Thymus (tissue), 11 donors: ENCODE measurements at regions not wholly inside any gene's neighbourhood (a gene's known extent, or its start where the extent isn't known, plus 50 kb on each side); places are given as distances from the start of the nearest gene placed in this dataset.

Experiments
- DNase-seq, 9 donors: peaks; one replicate each; pipeline ENCODE4 v3.0.0-alpha.2; 2013; ENCODE audit warnings: low spot score in 9 of 9, low read depth in 6 of 9, missing footprints in 1 of 9
- H3K27ac ChIP-seq, 2 donors: one replicate each; pipeline ENCODE4 v1.5.1; 2013; ENCODE audit warnings: control low read depth in 1 of 2, low read depth in 1 of 2, low read length in 1 of 2, mild to moderate bottlenecking in 1 of 2, moderate library complexity in 1 of 2
- H3K27me3 ChIP-seq, 2 donors: one replicate each; pipeline ENCODE4 v1.5.1; 2013; ENCODE audit warnings: low read length in 1 of 2; ENCODE audit not compliant: control insufficient read depth in 2 of 2, insufficient read depth in 1 of 2
- H3K36me3 ChIP-seq, 2 donors: one replicate each; pipeline ENCODE4 v1.5.1; 2013; ENCODE audit warnings: low read length in 1 of 2, mild to moderate bottlenecking in 1 of 2, moderate library complexity in 1 of 2; ENCODE audit not compliant: control insufficient read depth in 2 of 2, insufficient read depth in 2 of 2
- H3K4me1 ChIP-seq, 2 donors: one replicate each; pipeline ENCODE4 v1.5.1; 2013; ENCODE audit warnings: low read length in 2 of 2; ENCODE audit not compliant: control insufficient read depth in 2 of 2, insufficient read depth in 2 of 2
- H3K4me3 ChIP-seq, 2 donors: one replicate each; pipeline ENCODE4 v1.5.1; 2013; ENCODE audit warnings: low read length in 2 of 2, control low read depth in 1 of 2, mild to moderate bottlenecking in 1 of 2
- H3K9me3 ChIP-seq, 2 donors: one replicate each; pipeline ENCODE4 v1.5.1; 2013; ENCODE audit warnings: low read length in 1 of 2, mild to moderate bottlenecking in 1 of 2; ENCODE audit not compliant: control insufficient read depth in 2 of 2, insufficient read depth in 1 of 2
- WGBS: extraction: QIAGEN DNeasy Blood & Tissue Kit; methylation state at CpG from one replicate; pipeline ENCODE4 v1.1.7; 2013; 5-methylcytosine and 5-hydroxymethylcytosine counted together
- donor health status: healthy.

GRCh38 chr22:22156348-22156715 is 88.3 kb upstream of the VPREB1 start:
- Histone ChIP-seq H3K27me3 (peaks cover 0 to 4% of the 10 kb centered on the region in 2 donors), H3K27ac (no peak overlapping the region), H3K36me3 (no peaks in the 10 kb centered on the region), H3K9me3 (no peaks in the 10 kb centered on the region), H3K4me1 (peaks cover 3 to 5% of the 10 kb centered on the region in 2 donors), H3K4me3 (no peak overlapping the region)
- DNase-seq = no peak
- WGBS = 39% methylated on average over 2 of the region's 2 CpGs

- Histone ChIP-seq H3K27me3 (peaks cover 0 to 6% of the 10 kb centered on the region in 2 donors), H3K4me1 (peaks cover 3 to 5% of the 10 kb centered on the region in 2 donors), H3K4me3 (no peak overlapping the region), H3K9me3 (no peaks in the 10 kb centered on the region), H3K27ac (no peak overlapping the region), H3K36me3 (no peaks in the 10 kb centered on the region)
- WGBS = 96% methylated on average over 2 of the region's 2 CpGs
- no peak for DNase-seq
Observed at GRCh38 chr22:22155607-22156006, 89.0 kb upstream of the VPREB1 start.

- no peak for DNase-seq
- 85% methylated on average over 2 of the region's 2 CpGs for WGBS
- Histone ChIP-seq H3K9me3 (no peaks in the 10 kb centered on the region), H3K4me3 (no peak overlapping the region), H3K27ac (no peak overlapping the region), H3K27me3 (peaks cover 0 to 8% of the 10 kb centered on the region in 2 donors), H3K4me1 (peaks cover 3 to 5% of the 10 kb centered on the region in 2 donors), H3K36me3 (no peaks in the 10 kb centered on the region)
Observed at GRCh38 chr22:22155146-22155545, 89.4 kb upstream of the VPREB1 start.

GRCh38 chr22:22154040-22154439 is 90.5 kb upstream of the VPREB1 start:
- Histone ChIP-seq H3K36me3 (no peaks in the 10 kb centered on the region), H3K4me3 (no peak overlapping the region), H3K27me3 (peaks cover 0 to 12% of the 10 kb centered on the region in 2 donors), H3K4me1 (peaks cover 3 to 5% of the 10 kb centered on the region in 2 donors), H3K27ac (no peak overlapping the region), H3K9me3 (no peaks in the 10 kb centered on the region)
- DNase-seq = no peak
- WGBS = 97% methylated on average over 1 of the region's 1 CpG

- peaks cover 2 to 27% of the 10 kb centered on the region in 2 donors for H3K27me3 ChIP-seq
- WGBS = 94% methylated on average over 2 of the region's 2 CpGs
Observed at GRCh38 chr22:22151308-22151707, 93.3 kb upstream of the VPREB1 start.

GRCh38 chr22:22150457-22150856 is 94.1 kb upstream of the VPREB1 start:
- Histone ChIP-seq H3K9me3 (no peaks in the 10 kb centered on the region), H3K4me3 (no peak overlapping the region), H3K27me3 (peaks cover 2 to 30% of the 10 kb centered on the region in 2 donors), H3K27ac (no peak overlapping the region), H3K4me1 (no peaks in the 10 kb centered on the region), H3K36me3 (no peaks in the 10 kb centered on the region)
- DNase-seq = no peak
- WGBS = 80% methylated on average over 1 of the region's 1 CpG

More at GRCh38 chr22:22151308-22151707, 93.3 kb upstream of the VPREB1 start:
- DNase-seq = no peak
- no peak overlapping the region for H3K4me3 ChIP-seq
- H3K27ac ChIP-seq = no peak overlapping the region
- H3K36me3 ChIP-seq = no peaks in the 10 kb centered on the region
- no peaks in the 10 kb centered on the region for H3K4me1 ChIP-seq
- no peaks in the 10 kb centered on the region for H3K9me3 ChIP-seq

GRCh38 chr22:22148905-22149304 is 95.7 kb upstream of the VPREB1 start:
- H3K4me1 ChIP-seq = no peaks in the 10 kb centered on the region
- no peak for DNase-seq
- H3K9me3 ChIP-seq = no peaks in the 10 kb centered on the region
- H3K27me3 ChIP-seq = peaks cover 2 to 31% of the 10 kb centered on the region in 2 donors
- 83% methylated on average over 1 of the region's 1 CpG for WGBS
- no peak overlapping the region for H3K4me3 ChIP-seq
- H3K27ac ChIP-seq = no peak overlapping the region
- no peaks in the 10 kb centered on the region for H3K36me3 ChIP-seq

GRCh38 chr22:22144858-22145257 is 99.7 kb upstream of the VPREB1 start:
- Histone ChIP-seq H3K27me3 (peaks cover 2 to 30% of the 10 kb centered on the region in 2 donors), H3K27ac (no peak overlapping the region), H3K36me3 (no peaks in the 10 kb centered on the region), H3K4me1 (no peaks in the 10 kb centered on the region), H3K4me3 (no peak overlapping the region), H3K9me3 (no peaks in the 10 kb centered on the region)
- WGBS = 45% methylated on average over 1 of the region's 1 CpG
- DNase-seq = no peak

GRCh38 chr22:22143448-22143847 is 101.1 kb upstream of the VPREB1 start:
- Histone ChIP-seq H3K27me3 (peaks cover 2 to 26% of the 10 kb centered on the region in 2 donors), H3K27ac (no peak overlapping the region), H3K4me1 (no peaks in the 10 kb centered on the region), H3K9me3 (no peaks in the 10 kb centered on the region), H3K4me3 (no peak overlapping the region), H3K36me3 (no peaks in the 10 kb centered on the region)
- no peak for DNase-seq
- 80% methylated on average over 6 of the region's 6 CpGs for WGBS

GRCh38 chr22:22142661-22143060 is 101.9 kb upstream of the VPREB1 start:
- no peaks in the 10 kb centered on the region for H3K4me1 ChIP-seq
- DNase-seq = no peak
- no peak overlapping the region for H3K27ac ChIP-seq
- no peaks in the 10 kb centered on the region for H3K36me3 ChIP-seq
- H3K4me3 ChIP-seq = no peak overlapping the region
- 73% methylated on average over 5 of the region's 5 CpGs for WGBS
- peaks cover 2 to 21% of the 10 kb centered on the region in 2 donors for H3K27me3 ChIP-seq
- H3K9me3 ChIP-seq = no peaks in the 10 kb centered on the region
